CD14-positive monocyte (primary cell): ENCODE measurements at regions not wholly inside any gene's neighbourhood (a gene's known extent, or its start where the extent isn't known, plus 50 kb on each side); places are given as distances from the start of the nearest gene placed in this dataset.

Source experiments
- DNase-seq, 3 donors: peaks; one replicate each; pipeline ENCODE4 v3.0.0-alpha.2; 2011 to 2022
- H2AFZ ChIP-seq: 2 replicates; pipeline ENCODE4 v1.6.0; 2012; ENCODE audit warnings: mild to moderate bottlenecking, low read depth, low read length, inconsistent platforms; ENCODE audit not compliant: insufficient read depth, poor library complexity, severe bottlenecking
- H3K27ac ChIP-seq, 2 donors: 1 replicate in 1 of 2; 2 replicates in 1 of 2; pipeline ENCODE4 v1.5.1; 2012 to 2013; ENCODE audit warnings: low read length in 2 of 2, control low read depth in 1 of 2, inconsistent platforms in 1 of 2, low read depth in 1 of 2, mild to moderate bottlenecking in 1 of 2
- H3K27me3 ChIP-seq, 2 donors: one replicate each; pipeline versions ENCODE4 v1.6.0 to v1.6.1; 2011 to 2013; ENCODE audit warnings: low read length in 2 of 2; ENCODE audit not compliant: control insufficient read depth in 2 of 2, insufficient read depth in 2 of 2
- H3K36me3 ChIP-seq, 2 donors: replicated peaks in 1 of 2; 1 replicate in 1 of 2; 2 replicates in 1 of 2; pipeline versions ENCODE4 v1.5.1 to v1.6.1; 2012 to 2013; ENCODE audit warnings: low read length in 2 of 2, control low read depth in 1 of 2, inconsistent platforms in 1 of 2, mild to moderate bottlenecking in 1 of 2; ENCODE audit not compliant: insufficient read depth in 2 of 2, control insufficient read depth in 1 of 2
- H3K4me1 ChIP-seq, 2 donors: 1 replicate in 1 of 2; 2 replicates in 1 of 2; pipeline versions ENCODE4 v1.5.1 to v1.6.1; 2012 to 2013; ENCODE audit warnings: low read length in 2 of 2, control low read depth in 1 of 2, inconsistent platforms in 1 of 2, mild to moderate bottlenecking in 1 of 2, moderate library complexity in 1 of 2; ENCODE audit not compliant: insufficient read depth in 2 of 2, control insufficient read depth in 1 of 2
- H3K4me2 ChIP-seq: replicated peaks from 2 replicates; pipeline ENCODE3; 2012; ENCODE audit warnings: low read length, moderate library complexity, mild to moderate bottlenecking; ENCODE audit not compliant: poor library complexity, severe bottlenecking; ENCODE audit errors: extremely low read depth
- H3K4me3 ChIP-seq, 3 experiments: fragments of 200-600 bp in 1 of 3; sonication (generic) in 1 of 3; replicated peaks in 1 of 3; 1 replicate in 2 of 3; 2 replicates in 1 of 3; pipeline ENCODE4 v1.5.1; 2011 to 2013; ENCODE audit warnings: low read length in 3 of 3, mild to moderate bottlenecking in 3 of 3, control low read depth in 2 of 3, low read depth in 2 of 3, inconsistent platforms in 1 of 3, moderate library complexity in 1 of 3
- H3K79me2 ChIP-seq: 2 replicates; pipeline ENCODE4 v1.6.0; 2012; ENCODE audit warnings: mild to moderate bottlenecking, control low read depth, inconsistent platforms, low read length, moderate library complexity; ENCODE audit not compliant: insufficient read depth
- H3K9ac ChIP-seq: 2 replicates; pipeline ENCODE4 v1.6.0; 2017; ENCODE audit warnings: low read length, mild to moderate bottlenecking; ENCODE audit not compliant: insufficient read depth, poor library complexity, severe bottlenecking
- H3K9me3 ChIP-seq, 2 donors: replicated peaks in 1 of 2; 1 replicate in 1 of 2; 2 replicates in 1 of 2; pipeline versions ENCODE4 v1.5.1 to v1.6.1; 2012 to 2013; ENCODE audit warnings: low read length in 2 of 2, control low read depth in 1 of 2; ENCODE audit not compliant: control insufficient read depth in 1 of 2, insufficient read depth in 1 of 2
- H4K20me1 ChIP-seq: 2 replicates; pipeline ENCODE4 v1.6.0; 2012; ENCODE audit warnings: mild to moderate bottlenecking, low read length, control low read depth, moderate library complexity; ENCODE audit not compliant: insufficient read depth
- H3K27ac Mint-ChIP-seq, 7 donors: one replicate each; pipeline ENCODE4 v1.8.0; 2020; ENCODE audit warnings: mild to moderate bottlenecking in 7 of 7, mixed read lengths in 7 of 7, moderate library complexity in 6 of 7, inconsistent platforms in 2 of 7
- H3K27me3 Mint-ChIP-seq, 3 donors: one replicate each; pipeline ENCODE4 v1.8.0; 2021 to 2022; ENCODE audit warnings: low read depth in 3 of 3, mild to moderate bottlenecking in 3 of 3, mixed read lengths in 3 of 3, moderate library complexity in 3 of 3, inconsistent platforms in 1 of 3
- H3K36me3 Mint-ChIP-seq, 2 donors: one replicate each; pipeline ENCODE4 v1.8.0; 2020; ENCODE audit warnings: mixed read lengths in 2 of 2, inconsistent platforms in 1 of 2, mild to moderate bottlenecking in 1 of 2
- H3K4me1 Mint-ChIP-seq: one replicate; pipeline ENCODE4 v1.8.0; 2020; ENCODE audit warnings: mild to moderate bottlenecking, mixed read lengths
- H3K4me3 Mint-ChIP-seq, 2 donors: one replicate each; pipeline ENCODE4 v1.8.0; 2020; ENCODE audit warnings: mild to moderate bottlenecking in 2 of 2, mixed read lengths in 2 of 2, moderate library complexity in 1 of 2
- H3K9me3 Mint-ChIP-seq, 7 donors: one replicate each; pipeline ENCODE4 v1.8.0; 2020 to 2022; ENCODE audit warnings: mixed read lengths in 7 of 7, mild to moderate bottlenecking in 6 of 7, moderate library complexity in 6 of 7, inconsistent platforms in 2 of 7
- WGBS: methylation state at CpG from one replicate; pipeline ENCODE4 v1.1.5; 2013; ENCODE audit warnings: missing lambda C conversion rate; ENCODE audit not compliant: insufficient coverage; 5-methylcytosine and 5-hydroxymethylcytosine counted together
- intact Hi-C, 2 donors: fragments of 100-400 bp; cut with micrococcal nuclease; formaldehyde crosslinking; loops; one replicate each; pipeline versions ENCODE4 v1.15.0 to v1.15.1; 2023
- TF ChIP-seq, protein P1 (sequence below): fragments of 200-600 bp; IDR thresholded peaks from one replicate; pipeline ENCODE4 v1.8.0; 2022; ENCODE audit warnings: antibody characterized with exemption, mild to moderate bottlenecking

DNA sequence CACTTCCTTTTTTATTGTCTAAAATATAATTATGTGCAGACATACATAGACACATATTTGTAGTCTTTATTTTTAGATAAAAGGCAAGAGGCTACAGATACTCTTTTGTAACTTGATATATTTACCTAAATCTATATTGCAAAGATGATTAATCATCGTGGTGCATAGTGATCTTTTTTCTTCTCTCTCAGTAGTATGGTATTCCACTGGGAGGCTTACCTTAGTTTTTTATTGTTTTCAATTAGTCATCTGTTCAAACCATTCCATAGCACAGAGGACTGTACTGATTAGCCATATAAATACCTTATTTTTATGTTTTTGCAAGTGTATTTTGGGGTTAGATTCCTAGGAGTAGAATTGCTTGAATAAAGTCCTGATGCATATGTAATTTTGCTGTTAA lies 619.7 kb downstream of the GRXCR1 start:
- no peaks in the 10 kb centered on the region for H3K27me3 Mint-ChIP-seq
- Histone ChIP-seq H3K27ac (no peak overlapping the region), H2AFZ (no peak overlapping the region), H3K27me3 (no peaks in the 10 kb centered on the region), H3K4me3 (no peak overlapping the region), H3K36me3 (no peaks in the 10 kb centered on the region), H4K20me1 (no peaks in the 10 kb centered on the region), H3K9ac (no peak overlapping the region), H3K4me1 (no peaks in the 10 kb centered on the region), H3K9me3 (peaks cover 0 to 10% of the 10 kb centered on the region in 2 donors), H3K4me2 (no peak overlapping the region), H3K79me2 (no peaks in the 10 kb centered on the region)
- peaks cover 2 to 19% (median 6%) of the 10 kb centered on the region in 7 donors for H3K9me3 Mint-ChIP-seq
- WGBS, result no CpG with 5 or more reads among the region's 1 CpG
- H3K4me3 Mint-ChIP-seq, result no peak overlapping the region
- TF ChIP-seq, protein P1, sequence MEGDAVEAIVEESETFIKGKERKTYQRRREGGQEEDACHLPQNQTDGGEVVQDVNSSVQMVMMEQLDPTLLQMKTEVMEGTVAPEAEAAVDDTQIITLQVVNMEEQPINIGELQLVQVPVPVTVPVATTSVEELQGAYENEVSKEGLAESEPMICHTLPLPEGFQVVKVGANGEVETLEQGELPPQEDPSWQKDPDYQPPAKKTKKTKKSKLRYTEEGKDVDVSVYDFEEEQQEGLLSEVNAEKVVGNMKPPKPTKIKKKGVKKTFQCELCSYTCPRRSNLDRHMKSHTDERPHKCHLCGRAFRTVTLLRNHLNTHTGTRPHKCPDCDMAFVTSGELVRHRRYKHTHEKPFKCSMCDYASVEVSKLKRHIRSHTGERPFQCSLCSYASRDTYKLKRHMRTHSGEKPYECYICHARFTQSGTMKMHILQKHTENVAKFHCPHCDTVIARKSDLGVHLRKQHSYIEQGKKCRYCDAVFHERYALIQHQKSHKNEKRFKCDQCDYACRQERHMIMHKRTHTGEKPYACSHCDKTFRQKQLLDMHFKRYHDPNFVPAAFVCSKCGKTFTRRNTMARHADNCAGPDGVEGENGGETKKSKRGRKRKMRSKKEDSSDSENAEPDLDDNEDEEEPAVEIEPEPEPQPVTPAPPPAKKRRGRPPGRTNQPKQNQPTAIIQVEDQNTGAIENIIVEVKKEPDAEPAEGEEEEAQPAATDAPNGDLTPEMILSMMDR, result no peak
- DNase-seq, result no peak
- intact Hi-C loops, result no loop called here
- no peaks in the 10 kb centered on the region for H3K36me3 Mint-ChIP-seq
- H3K27ac Mint-ChIP-seq, result no peak overlapping the region
- H3K4me1 Mint-ChIP-seq, result no peaks in the 10 kb centered on the region

DNA sequence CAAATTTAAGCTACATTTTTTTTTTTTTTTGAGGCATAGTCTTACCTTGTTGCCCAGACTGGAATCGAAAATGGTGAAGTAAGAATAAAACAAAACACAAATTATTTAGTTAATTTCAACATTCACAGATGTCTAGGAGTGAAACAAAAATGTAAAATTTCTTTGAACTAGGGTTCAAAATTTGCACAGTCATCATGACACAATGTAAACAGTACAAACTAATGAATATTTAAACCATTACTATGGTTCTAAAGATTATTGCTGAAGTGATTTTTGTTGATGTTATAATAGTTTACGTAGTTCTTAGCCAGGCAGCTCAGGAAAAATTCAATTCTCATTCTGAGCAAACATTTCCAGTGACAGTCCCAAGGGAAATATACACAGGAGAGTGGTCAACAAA lies 633.1 kb downstream of the GRXCR1 start:
- H3K27me3 ChIP-seq, result no peaks in the 10 kb centered on the region
- H2AFZ ChIP-seq, result no peak overlapping the region
- H4K20me1 ChIP-seq, result no peaks in the 10 kb centered on the region
- no peak overlapping the region for H3K4me3 Mint-ChIP-seq
- peaks cover 0 to 1% (median 0%) of the 10 kb centered on the region in 3 donors for H3K27me3 Mint-ChIP-seq
- H3K4me1 Mint-ChIP-seq, result no peaks in the 10 kb centered on the region
- H3K9me3 ChIP-seq, result peaks cover 0 to 2% of the 10 kb centered on the region in 2 donors
- no peak overlapping the region for H3K4me3 ChIP-seq
- H3K36me3 ChIP-seq, result no peaks in the 10 kb centered on the region
- H3K27ac ChIP-seq, result no peak overlapping the region
- no peak overlapping the region for H3K9ac ChIP-seq
- no peak overlapping the region for H3K4me2 ChIP-seq
- H3K79me2 ChIP-seq, result no peaks in the 10 kb centered on the region
- H3K27ac Mint-ChIP-seq, result no peak overlapping the region
- H3K36me3 Mint-ChIP-seq, result no peaks in the 10 kb centered on the region
- H3K9me3 Mint-ChIP-seq, result peaks cover 0 to 6% (median 0%) of the 10 kb centered on the region in 7 donors
- TF ChIP-seq, protein P1, result no peak
- no peaks in the 10 kb centered on the region for H3K4me1 ChIP-seq
- no peak for DNase-seq
- intact Hi-C loops, result no loop called here
- no CpG with 5 or more reads among the region's 2 CpGs for WGBS
